Cardiac septum (tissue), 1 donor: ENCODE measurements at regions not wholly inside any gene's neighbourhood (a gene's known extent, or its start where the extent isn't known, plus 50 kb on each side); places are given as distances from the start of the nearest gene placed in this dataset.

Experiments
- DNase-seq: peaks from one replicate; pipeline ENCODE4 v3.0.0-alpha.2; 2020; ENCODE audit warnings: low spot score
- intact Hi-C: fragments of 100-400 bp; cut with DNase I; formaldehyde crosslinking; loops from one replicate; pipeline ENCODE4 v1.14.0; 2022
- donor health status: DM: no; HTN: no; CAD: no.

DNA sequence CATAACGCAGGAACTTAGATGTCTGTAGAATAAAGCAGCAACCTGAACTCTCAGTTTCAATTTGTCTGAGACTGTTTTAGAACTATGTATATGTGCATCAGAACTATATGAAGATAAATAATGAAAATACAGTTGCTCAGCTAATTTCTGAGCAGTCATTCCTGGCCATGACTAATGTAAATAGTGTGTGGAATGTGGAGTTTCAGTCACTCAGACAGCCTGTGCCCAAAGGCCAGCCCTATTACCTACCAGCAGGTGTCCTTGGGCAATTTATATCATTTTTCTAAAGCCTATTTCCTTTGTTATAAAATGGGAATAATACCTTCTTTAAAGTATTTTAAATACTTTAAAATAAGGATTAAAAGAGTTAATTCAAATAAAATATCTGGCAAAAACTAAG, 56.0 kb upstream of the RELL1 start:
- no peak for DNase-seq
- intact Hi-C loops: no loop called here

DNA sequence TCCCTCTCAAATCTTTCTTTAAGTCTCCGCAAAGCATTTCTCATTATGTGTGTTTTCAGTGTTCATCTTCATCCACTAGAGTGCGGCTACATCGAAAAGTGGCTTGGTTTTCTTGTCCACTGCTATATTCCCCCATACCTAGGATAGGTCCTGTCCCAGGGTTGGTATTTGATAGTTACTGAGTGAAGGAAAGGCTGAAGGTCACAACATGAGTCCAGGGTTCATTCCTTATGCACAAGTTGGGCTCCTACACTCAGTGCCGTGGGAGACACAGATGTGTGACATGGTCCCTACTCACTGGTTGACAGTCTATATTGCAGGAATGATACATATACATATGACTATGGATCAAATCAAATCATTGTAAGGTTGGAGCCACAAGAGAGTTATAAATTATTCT, 55.4 kb upstream of the RELL1 start:
- intact Hi-C loops: no loop called here
- DNase-seq: no peak

DNA sequence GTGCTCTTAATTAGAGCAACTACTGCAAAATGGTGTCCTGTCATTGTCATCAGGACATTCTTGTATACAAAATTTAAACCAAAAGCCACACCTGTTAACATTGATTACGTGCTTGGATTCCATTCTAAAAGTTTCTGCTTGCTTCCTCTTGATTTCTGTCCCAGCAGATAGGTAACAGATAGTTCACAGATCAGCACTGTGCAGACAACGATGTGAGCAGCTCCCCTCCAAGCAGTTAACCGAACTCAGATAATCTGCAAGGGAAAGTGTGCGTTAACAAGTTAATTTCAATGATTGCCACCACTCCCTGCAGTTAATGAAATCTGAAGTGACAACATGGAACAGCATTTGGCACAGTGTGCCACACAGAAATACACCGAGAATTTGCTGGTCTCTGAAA, 54.4 kb upstream of the RELL1 start:
- intact Hi-C loops: no loop called here

DNA sequence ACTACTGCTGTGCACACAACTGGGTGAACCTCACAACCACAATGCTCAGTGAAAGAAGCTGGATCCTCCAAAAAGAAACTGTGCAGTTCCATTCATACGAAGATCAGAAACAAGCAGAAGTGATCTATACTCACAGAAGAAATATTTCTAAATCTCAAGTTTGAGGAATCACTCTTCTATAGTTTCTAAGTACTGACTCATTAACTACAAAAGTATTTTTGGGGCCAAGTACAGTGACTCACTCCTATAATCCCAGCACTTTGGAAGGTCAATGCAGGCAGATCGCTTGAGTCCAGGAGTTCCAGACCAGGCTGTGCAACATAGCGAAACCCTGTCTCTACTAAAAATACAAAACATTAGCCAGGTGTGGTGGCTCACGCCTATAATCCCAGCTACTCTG, 51.3 kb upstream of the RELL1 start:
- DNase-seq: no peak
- intact Hi-C loops: no loop called here

More for the DNA sequence above, 54.4 kb upstream of the RELL1 start:
- no peak for DNase-seq
